ENCODE measurements at regions not wholly inside any gene's neighbourhood (a gene's known extent, or its start where the extent isn't known, plus 50 kb on each side); places are given as distances from the start of the nearest gene placed in this dataset.
A peak's percentile ranks its signal among the peaks of the same experiment; 100 is the strongest.

DNA sequence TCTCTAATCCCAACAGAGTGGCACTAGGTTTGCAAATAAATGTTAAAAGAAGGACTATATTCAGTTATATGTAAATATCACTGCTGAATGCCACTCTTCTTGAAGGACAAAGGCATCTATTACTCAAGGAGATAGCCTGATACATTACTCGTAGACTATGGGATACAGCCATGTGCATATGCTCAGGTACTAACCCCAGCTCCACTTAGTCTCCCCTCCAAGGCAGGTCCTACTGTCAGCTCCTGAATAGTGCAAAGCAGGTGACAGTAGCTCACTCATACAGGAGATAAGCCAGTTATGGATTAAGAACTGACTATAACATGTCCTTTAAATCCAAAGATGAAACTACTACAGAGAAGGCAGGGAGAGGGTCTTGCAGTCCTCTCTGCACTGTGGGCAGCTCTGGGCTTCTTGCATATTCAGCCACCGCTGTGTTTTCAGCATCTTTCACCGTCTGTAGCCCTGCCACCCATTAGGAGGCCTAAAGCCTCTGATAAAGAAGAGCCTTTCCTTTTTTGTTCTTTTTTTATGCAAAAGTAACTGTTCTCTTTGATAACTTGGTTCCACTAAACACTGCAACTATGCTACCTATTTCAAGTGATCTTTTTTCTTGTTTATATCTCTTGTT is 135.1 kb upstream of the EPB41L3 start:
- Histone ChIP-seq H3K9me3 (ENCODE audit: control insufficient read depth, insufficient read depth, low read length) (no peaks in the 10 kb centered on the region), H3K4me1 (ENCODE audit: control insufficient read depth, insufficient read depth, low read length) (peaks cover 30% of the 10 kb centered on the region), H3K9ac (ENCODE audit: low read depth, low read length) (no peak overlapping the region), H3K27me3 (ENCODE audit: control insufficient read depth, insufficient read depth, low read length) (no peaks in the 10 kb centered on the region), H3K4me3 (ENCODE audit: low read depth, low read length) (no peak overlapping the region), H3K27ac (ENCODE audit: low read depth, low read length) (peak overlapping the region; percentile 59), H3K36me3 (ENCODE audit: control insufficient read depth, insufficient read depth, low read length) (no peaks in the 10 kb centered on the region)

DNA sequence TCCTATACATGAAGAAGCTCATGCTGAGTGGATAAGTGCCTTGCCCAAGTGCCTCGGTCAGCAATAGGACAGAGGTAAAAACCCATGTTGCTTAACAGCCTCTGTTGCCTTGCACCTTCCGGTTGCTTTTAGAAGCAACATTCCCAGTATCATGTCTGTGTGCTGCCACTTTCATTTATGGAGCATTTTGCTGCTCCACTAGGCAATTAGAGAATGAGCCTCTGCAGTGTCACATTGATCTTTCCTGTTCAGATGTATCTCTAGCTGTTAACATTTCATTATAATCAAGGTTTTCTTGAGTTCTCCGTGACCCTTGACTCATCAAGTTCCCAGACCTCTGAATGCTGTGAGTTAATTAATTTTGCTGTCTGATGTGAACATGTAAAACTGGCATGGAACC is 134.5 kb upstream of the EPB41L3 start:
- no peak overlapping the region for H3K9ac ChIP-seq (ENCODE audit: low read depth, low read length)
- no peaks in the 10 kb centered on the region for H3K36me3 ChIP-seq (ENCODE audit: control insufficient read depth, insufficient read depth, low read length)
- H3K9me3 ChIP-seq (ENCODE audit: control insufficient read depth, insufficient read depth, low read length) = no peaks in the 10 kb centered on the region
- no peak overlapping the region for H3K4me3 ChIP-seq (ENCODE audit: low read depth, low read length)
- H3K4me1 ChIP-seq (ENCODE audit: control insufficient read depth, insufficient read depth, low read length) = peaks cover 36% of the 10 kb centered on the region
- H3K27me3 ChIP-seq (ENCODE audit: control insufficient read depth, insufficient read depth, low read length) = no peaks in the 10 kb centered on the region
- H3K27ac ChIP-seq (ENCODE audit: low read depth, low read length) = no peak overlapping the region

DNA sequence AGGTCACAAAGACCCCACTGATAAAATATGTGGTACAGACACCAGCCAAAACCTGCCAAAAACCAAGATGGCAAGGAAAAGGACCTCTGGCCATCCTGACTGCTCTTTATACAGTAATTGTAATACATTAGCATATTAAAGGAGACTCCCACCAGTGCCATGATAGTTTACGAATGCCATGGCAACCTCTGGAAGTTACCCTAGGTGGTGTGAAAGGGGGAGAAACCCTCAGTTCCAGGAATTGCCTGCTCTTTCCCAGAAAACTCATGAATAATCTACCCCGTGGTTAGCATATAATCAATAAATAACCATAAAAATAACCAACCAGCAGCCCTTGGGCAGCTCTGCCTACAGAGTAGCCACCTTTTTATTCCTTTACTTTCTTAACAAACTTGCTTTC is 129.8 kb upstream of the EPB41L3 start:
- Histone ChIP-seq H3K4me1 (ENCODE audit: control insufficient read depth, insufficient read depth, low read length) (peaks cover 23% of the 10 kb centered on the region), H3K9me3 (ENCODE audit: control insufficient read depth, insufficient read depth, low read length) (no peaks in the 10 kb centered on the region), H3K27me3 (ENCODE audit: control insufficient read depth, insufficient read depth, low read length) (no peaks in the 10 kb centered on the region), H3K9ac (ENCODE audit: low read depth, low read length) (no peak overlapping the region), H3K36me3 (ENCODE audit: control insufficient read depth, insufficient read depth, low read length) (no peaks in the 10 kb centered on the region), H3K27ac (ENCODE audit: low read depth, low read length) (no peak overlapping the region), H3K4me3 (ENCODE audit: low read depth, low read length) (no peak overlapping the region)

DNA sequence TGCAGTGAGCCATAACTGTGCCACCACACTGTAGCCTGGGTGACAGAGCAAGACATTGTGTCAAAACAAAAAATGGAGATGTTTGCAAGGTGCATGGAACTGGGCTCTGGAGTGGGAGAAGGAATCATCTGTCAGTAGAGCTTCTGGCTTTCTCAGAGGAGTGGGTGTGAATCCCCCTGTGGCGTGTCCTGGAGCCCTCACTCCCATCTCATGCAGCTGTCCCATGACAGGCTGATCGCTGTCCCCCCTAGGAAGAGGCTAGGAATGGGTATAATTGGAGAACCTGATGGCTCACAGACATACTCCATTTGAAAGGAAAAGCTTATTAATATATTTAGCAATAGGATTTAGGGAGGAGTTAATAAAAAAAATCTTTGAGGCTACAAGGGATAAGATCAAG is 125.8 kb upstream of the EPB41L3 start:
- no peak overlapping the region for H3K9ac ChIP-seq (ENCODE audit: low read depth, low read length)
- H3K4me1 ChIP-seq (ENCODE audit: control insufficient read depth, insufficient read depth, low read length) = peaks cover 7% of the 10 kb centered on the region; the same call in 1 of the 2 replicates
- H3K27ac ChIP-seq (ENCODE audit: low read depth, low read length) = no peak overlapping the region
- no peaks in the 10 kb centered on the region for H3K36me3 ChIP-seq (ENCODE audit: control insufficient read depth, insufficient read depth, low read length)
- no peak overlapping the region for H3K4me3 ChIP-seq (ENCODE audit: low read depth, low read length)
- no peaks in the 10 kb centered on the region for H3K9me3 ChIP-seq (ENCODE audit: control insufficient read depth, insufficient read depth, low read length)
- no peaks in the 10 kb centered on the region for H3K27me3 ChIP-seq (ENCODE audit: control insufficient read depth, insufficient read depth, low read length)

DNA sequence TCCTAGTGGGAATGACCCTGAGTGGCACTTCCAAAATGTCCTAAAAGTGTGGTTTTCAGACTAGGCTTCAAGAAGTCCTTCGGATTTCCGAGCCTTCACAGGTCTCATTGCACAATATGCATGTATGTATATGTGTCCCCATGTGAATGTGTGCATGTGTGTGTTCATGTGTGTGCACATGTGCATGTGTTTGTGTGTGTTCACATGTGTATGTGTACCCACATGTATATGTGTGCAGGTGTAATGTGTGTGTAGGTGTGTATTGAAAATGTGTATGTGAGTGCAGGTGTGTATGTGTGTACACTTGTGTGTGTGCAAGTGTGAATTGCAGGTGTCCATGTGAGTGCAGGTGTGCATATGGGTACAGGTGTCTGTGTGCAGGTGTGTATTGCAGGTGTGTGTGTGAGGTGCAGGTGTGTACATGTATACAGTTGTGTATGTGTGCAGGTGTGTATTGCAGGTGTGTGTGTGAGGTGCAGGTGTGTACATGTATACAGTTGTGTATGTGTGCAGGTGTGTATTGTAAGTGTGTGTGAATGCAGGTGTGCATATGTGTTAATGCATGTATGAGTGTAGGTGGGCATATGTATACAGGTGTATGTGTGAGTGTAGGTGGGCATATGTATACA is 124.4 kb upstream of the EPB41L3 start:
- H3K9me3 ChIP-seq (ENCODE audit: control insufficient read depth, insufficient read depth, low read length) = no peaks in the 10 kb centered on the region
- no peak overlapping the region for H3K9ac ChIP-seq (ENCODE audit: low read depth, low read length)
- H3K4me1 ChIP-seq (ENCODE audit: control insufficient read depth, insufficient read depth, low read length) = no peaks in the 10 kb centered on the region
- no peak overlapping the region for H3K27ac ChIP-seq (ENCODE audit: low read depth, low read length)
- no peaks in the 10 kb centered on the region for H3K36me3 ChIP-seq (ENCODE audit: control insufficient read depth, insufficient read depth, low read length)
- H3K27me3 ChIP-seq (ENCODE audit: control insufficient read depth, insufficient read depth, low read length) = no peaks in the 10 kb centered on the region
- H3K4me3 ChIP-seq (ENCODE audit: low read depth, low read length) = no peak overlapping the region

DNA sequence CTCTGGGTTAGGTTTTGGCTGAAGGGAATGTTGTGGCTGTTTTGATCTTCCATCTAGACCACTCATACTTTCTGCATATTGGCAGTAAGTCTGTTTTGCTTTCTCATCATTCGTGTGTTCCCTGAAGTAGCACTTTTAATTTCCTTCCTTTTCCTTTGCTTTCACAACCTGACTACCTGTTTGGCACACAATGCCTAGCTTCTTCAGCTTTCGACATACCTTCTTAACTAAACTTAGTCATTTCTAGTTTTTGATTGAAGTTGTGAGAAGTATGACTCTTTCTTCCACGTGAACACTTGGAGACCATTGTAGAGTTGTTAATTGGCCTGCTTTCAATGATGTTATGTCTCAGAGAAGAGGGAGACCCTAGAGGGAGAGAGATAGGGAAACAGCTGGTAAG is 123.6 kb upstream of the EPB41L3 start:
- H3K9me3 ChIP-seq (ENCODE audit: control insufficient read depth, insufficient read depth, low read length) = no peaks in the 10 kb centered on the region
- H3K4me3 ChIP-seq (ENCODE audit: low read depth, low read length) = no peak overlapping the region
- H3K27ac ChIP-seq (ENCODE audit: low read depth, low read length) = no peak overlapping the region
- H3K4me1 ChIP-seq (ENCODE audit: control insufficient read depth, insufficient read depth, low read length) = no peaks in the 10 kb centered on the region
- no peaks in the 10 kb centered on the region for H3K36me3 ChIP-seq (ENCODE audit: control insufficient read depth, insufficient read depth, low read length)
- H3K27me3 ChIP-seq (ENCODE audit: control insufficient read depth, insufficient read depth, low read length) = no peaks in the 10 kb centered on the region
- no peak overlapping the region for H3K9ac ChIP-seq (ENCODE audit: low read depth, low read length)

DNA sequence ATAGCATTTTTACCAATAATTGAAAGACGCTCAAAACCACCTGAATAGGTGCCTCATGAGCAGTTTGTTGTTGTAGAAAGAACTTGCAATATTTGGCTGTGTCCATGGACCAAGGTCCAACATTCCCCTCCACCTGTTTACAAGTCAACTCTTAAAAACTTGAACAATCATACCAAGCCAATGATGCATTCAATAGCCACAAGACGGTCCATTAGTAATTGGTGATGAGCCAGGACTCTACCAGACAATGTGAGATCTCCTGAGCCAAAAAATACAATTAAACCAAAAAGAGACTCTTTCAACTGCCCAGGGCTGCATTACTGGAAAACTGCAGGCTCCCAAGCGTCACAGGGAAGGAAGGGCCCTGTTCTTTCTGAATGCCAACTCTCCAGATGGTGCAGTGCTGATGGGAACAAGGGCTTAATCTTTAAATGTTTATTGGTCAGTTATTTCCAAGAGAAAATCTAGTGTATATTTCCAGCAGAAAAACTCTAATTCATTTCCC is 118.8 kb upstream of the EPB41L3 start:
- Histone ChIP-seq H3K27ac (ENCODE audit: low read depth, low read length) (no peak overlapping the region), H3K9ac (ENCODE audit: low read depth, low read length) (no peak overlapping the region), H3K9me3 (ENCODE audit: control insufficient read depth, insufficient read depth, low read length) (no peaks in the 10 kb centered on the region), H3K36me3 (ENCODE audit: control insufficient read depth, insufficient read depth, low read length) (no peaks in the 10 kb centered on the region), H3K4me3 (ENCODE audit: low read depth, low read length) (no peak overlapping the region), H3K27me3 (ENCODE audit: control insufficient read depth, insufficient read depth, low read length) (no peaks in the 10 kb centered on the region), H3K4me1 (ENCODE audit: control insufficient read depth, insufficient read depth, low read length) (no peaks in the 10 kb centered on the region)

DNA sequence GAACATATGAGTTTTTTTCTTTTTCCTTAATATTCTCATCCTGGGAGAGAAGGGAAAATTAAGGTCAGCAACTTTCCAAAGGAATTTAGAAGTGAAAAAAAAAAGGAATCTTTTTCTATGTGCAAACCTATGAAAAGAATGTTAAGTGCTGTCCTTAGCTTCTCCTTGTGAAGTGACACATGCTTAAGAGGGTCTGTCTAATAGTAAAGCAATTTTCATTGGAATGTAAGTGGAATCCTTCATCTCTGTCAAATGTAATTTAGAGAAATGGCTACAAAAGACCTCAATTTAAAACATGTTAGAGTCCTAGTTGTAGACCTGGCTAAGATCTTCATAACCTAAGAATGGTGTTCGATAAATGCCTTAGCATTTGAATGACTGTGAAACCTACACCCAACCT is 117.4 kb upstream of the EPB41L3 start:
- Histone ChIP-seq H3K27ac (ENCODE audit: low read depth, low read length) (no peak overlapping the region), H3K36me3 (ENCODE audit: control insufficient read depth, insufficient read depth, low read length) (no peaks in the 10 kb centered on the region), H3K27me3 (ENCODE audit: control insufficient read depth, insufficient read depth, low read length) (no peaks in the 10 kb centered on the region), H3K4me3 (ENCODE audit: low read depth, low read length) (no peak overlapping the region), H3K9ac (ENCODE audit: low read depth, low read length) (no peak overlapping the region), H3K9me3 (ENCODE audit: control insufficient read depth, insufficient read depth, low read length) (no peaks in the 10 kb centered on the region), H3K4me1 (ENCODE audit: control insufficient read depth, insufficient read depth, low read length) (no peaks in the 10 kb centered on the region)

DNA sequence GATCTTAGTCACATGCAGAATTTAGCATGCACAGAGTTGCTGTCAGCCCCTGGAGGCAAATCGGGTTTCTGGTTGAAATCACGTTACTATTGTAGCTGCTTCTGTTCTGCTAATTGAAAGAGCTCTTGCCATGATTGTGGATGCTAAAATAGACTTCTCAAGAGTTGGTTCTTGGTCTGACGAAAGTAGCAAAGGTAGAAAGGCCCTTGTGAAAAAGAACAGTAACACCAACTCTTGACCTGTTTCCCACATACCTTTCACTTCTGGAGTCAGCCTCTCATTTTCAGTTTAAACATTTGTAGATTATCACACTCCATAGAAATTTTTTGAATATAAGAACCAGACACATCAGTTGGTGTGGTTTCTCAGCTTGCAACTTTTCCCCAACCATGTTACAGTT is 110.0 kb upstream of the EPB41L3 start:
- H3K27ac ChIP-seq (ENCODE audit: low read depth, low read length) = no peak overlapping the region
- H3K9ac ChIP-seq (ENCODE audit: low read depth, low read length) = no peak overlapping the region
- no peaks in the 10 kb centered on the region for H3K27me3 ChIP-seq (ENCODE audit: control insufficient read depth, insufficient read depth, low read length)
- no peaks in the 10 kb centered on the region for H3K36me3 ChIP-seq (ENCODE audit: control insufficient read depth, insufficient read depth, low read length)
- no peaks in the 10 kb centered on the region for H3K4me1 ChIP-seq (ENCODE audit: control insufficient read depth, insufficient read depth, low read length)
- no peak overlapping the region for H3K4me3 ChIP-seq (ENCODE audit: low read depth, low read length)
- no peaks in the 10 kb centered on the region for H3K9me3 ChIP-seq (ENCODE audit: control insufficient read depth, insufficient read depth, low read length)

DNA sequence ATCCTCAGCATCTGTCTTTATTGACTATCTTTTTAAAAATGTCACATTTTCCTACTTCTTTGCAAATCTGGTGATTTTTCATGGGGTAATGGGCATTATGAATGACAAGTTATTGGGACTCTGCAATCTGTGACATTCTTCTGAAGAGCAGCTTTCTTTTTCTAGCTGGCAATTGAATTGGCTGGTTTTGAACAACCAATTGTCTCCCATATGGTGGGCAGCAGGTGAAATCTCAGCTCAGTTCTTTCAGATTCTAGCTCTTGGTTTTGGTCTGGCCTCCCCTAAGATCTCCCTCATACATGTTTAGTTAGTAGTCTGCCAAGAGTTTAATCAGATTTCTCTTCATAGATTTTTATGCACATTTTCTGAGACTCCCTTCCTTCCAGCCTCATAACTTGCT is 107.9 kb upstream of the EPB41L3 start:
- Histone ChIP-seq H3K9me3 (ENCODE audit: control insufficient read depth, insufficient read depth, low read length) (no peaks in the 10 kb centered on the region), H3K36me3 (ENCODE audit: control insufficient read depth, insufficient read depth, low read length) (no peaks in the 10 kb centered on the region), H3K4me3 (ENCODE audit: low read depth, low read length) (no peak overlapping the region), H3K27me3 (ENCODE audit: control insufficient read depth, insufficient read depth, low read length) (no peaks in the 10 kb centered on the region), H3K9ac (ENCODE audit: low read depth, low read length) (no peak overlapping the region), H3K4me1 (ENCODE audit: control insufficient read depth, insufficient read depth, low read length) (no peaks in the 10 kb centered on the region), H3K27ac (ENCODE audit: low read depth, low read length) (no peak overlapping the region)

DNA sequence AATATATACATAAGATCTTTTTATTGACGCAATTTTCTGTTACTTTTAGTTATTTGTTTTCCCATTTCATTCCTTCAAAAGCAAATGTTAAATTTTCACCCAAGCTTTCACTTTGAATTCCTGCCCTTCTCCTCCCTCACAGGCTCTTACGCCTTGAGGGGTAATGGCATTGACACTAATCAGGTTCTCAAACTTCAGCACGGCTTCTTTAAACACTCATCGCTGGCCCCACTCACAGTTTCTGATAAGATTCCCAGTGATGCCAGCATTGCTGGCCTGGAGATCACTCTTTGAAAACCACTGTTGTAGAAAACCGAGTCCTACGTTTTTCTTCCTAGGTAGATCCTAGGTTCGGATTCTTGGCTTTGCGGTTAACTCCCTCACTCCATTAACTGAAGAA is 105.6 kb upstream of the EPB41L3 start:
- no peaks in the 10 kb centered on the region for H3K36me3 ChIP-seq (ENCODE audit: control insufficient read depth, insufficient read depth, low read length)

More for the DNA sequence above, 105.6 kb upstream of the EPB41L3 start:
- peaks cover 8% of the 10 kb centered on the region for H3K4me1 ChIP-seq (ENCODE audit: control insufficient read depth, insufficient read depth, low read length)
- H3K9ac ChIP-seq (ENCODE audit: low read depth, low read length) = no peak overlapping the region
- no peak overlapping the region for H3K4me3 ChIP-seq (ENCODE audit: low read depth, low read length)
- H3K27ac ChIP-seq (ENCODE audit: low read depth, low read length) = no peak overlapping the region
- H3K27me3 ChIP-seq (ENCODE audit: control insufficient read depth, insufficient read depth, low read length) = no peaks in the 10 kb centered on the region
- no peaks in the 10 kb centered on the region for H3K9me3 ChIP-seq (ENCODE audit: control insufficient read depth, insufficient read depth, low read length)

Data from HUES48 (cell line).